Loucy (cell line): ENCODE measurements at regions not wholly inside any gene's neighbourhood (a gene's known extent, or its start where the extent isn't known, plus 50 kb on each side); places are given as distances from the start of the nearest gene placed in this dataset.

Experiments used
- CTCF ChIP-seq: fragments of 200-600 bp; sonication (generic); conservative IDR thresholded peaks from 2 replicates; pipeline ENCODE4 v1.5.1; 2014; ENCODE audit warnings: mild to moderate bottlenecking, antibody characterized with exemption, low read length
- EZH2phosphoT487 ChIP-seq: fragments of 200-600 bp; IDR thresholded peaks from 2 replicates; pipeline ENCODE4 v1.6.1; 2018; ENCODE audit warnings: antibody characterized with exemption, mild to moderate bottlenecking, moderate library complexity, borderline replicate concordance

- TF ChIP-seq CTCF (no peak), EZH2phosphoT487 (no peak)
These were observed 73.0 kb upstream of the PRSS3 start for GRCh38 chr9:33722359-33722675.
